CD4-positive, CD25-positive, alpha-beta regulatory T cell (primary cell): ENCODE measurements at regions not wholly inside any gene's neighbourhood (a gene's known extent, or its start where the extent isn't known, plus 50 kb on each side); places are given as distances from the start of the nearest gene placed in this dataset.

Experiments used
- ATAC-seq, 2 donors: fragments of 150-1000 bp; cut with Tn5 transposase; one replicate each; pipeline ENCODE4 v1.10.0; 2021; ENCODE audit warnings: low read depth in 2 of 2, moderate number of reproducible peaks in 2 of 2, moderate library complexity in 1 of 2
- DNase-seq, 3 donors: peaks; one replicate each; pipeline versions ENCODE4 v3.0.0 to v3.0.0-alpha.2; 2012 to 2022; ENCODE audit warnings: mixed read lengths in 1 of 3
- H3K27ac ChIP-seq: one replicate; pipeline ENCODE4 v1.7.0; 2013; ENCODE audit warnings: mild to moderate bottlenecking, low read length; ENCODE audit not compliant: insufficient read depth, poor library complexity, severe bottlenecking
- H3K27me3 ChIP-seq: one replicate; pipeline ENCODE4 v1.7.0; 2013; ENCODE audit warnings: low read length; ENCODE audit not compliant: control insufficient read depth, insufficient read depth
- H3K36me3 ChIP-seq: one replicate; pipeline ENCODE4 v1.7.0; 2013; ENCODE audit warnings: mild to moderate bottlenecking, low read length, moderate library complexity; ENCODE audit not compliant: control insufficient read depth, insufficient read depth
- H3K4me1 ChIP-seq: 2 replicates; pipeline ENCODE4 v1.7.0; 2013; ENCODE audit warnings: mild to moderate bottlenecking, low read length; ENCODE audit not compliant: insufficient read depth, control insufficient read depth, poor library complexity, severe bottlenecking
- H3K4me3 ChIP-seq: one replicate; pipeline ENCODE4 v1.7.0; 2013; ENCODE audit warnings: low read depth, mild to moderate bottlenecking, low read length, moderate library complexity
- H3K9me3 ChIP-seq, 2 experiments: 1 replicate in 1 of 2; 2 replicates in 1 of 2; pipeline ENCODE4 v1.7.0; 2013; ENCODE audit warnings: low read length in 2 of 2, mild to moderate bottlenecking in 1 of 2, moderate library complexity in 1 of 2; ENCODE audit not compliant: control insufficient read depth in 2 of 2
- H3K27ac Mint-ChIP-seq, 3 donors: one replicate each; pipeline ENCODE4 v1.8.0; 2020 to 2022; ENCODE audit warnings: mild to moderate bottlenecking in 3 of 3, mixed read lengths in 3 of 3, moderate library complexity in 2 of 3
- H3K27me3 Mint-ChIP-seq: one replicate; pipeline ENCODE4 v1.8.0; 2022; ENCODE audit warnings: mild to moderate bottlenecking, mixed read lengths
- H3K36me3 Mint-ChIP-seq: one replicate; pipeline ENCODE4 v1.8.0; 2020; ENCODE audit warnings: mixed read lengths
- H3K4me1 Mint-ChIP-seq, 4 donors: one replicate each; pipeline ENCODE4 v1.8.0; 2020 to 2022; ENCODE audit warnings: mixed read lengths in 4 of 4, mild to moderate bottlenecking in 1 of 4
- H3K4me3 Mint-ChIP-seq, 4 donors: one replicate each; pipeline ENCODE4 v1.8.0; 2020 to 2022; ENCODE audit warnings: mild to moderate bottlenecking in 4 of 4, mixed read lengths in 4 of 4, moderate library complexity in 3 of 4
- H3K9me3 Mint-ChIP-seq, 7 donors: one replicate each; pipeline ENCODE4 v1.8.0; 2020 to 2022; ENCODE audit warnings: mixed read lengths in 7 of 7, mild to moderate bottlenecking in 3 of 7, moderate library complexity in 2 of 7

- Histone ChIP-seq H3K4me3 (no peak overlapping the region), H3K27ac (no peak overlapping the region)
Observed at GRCh38 chr4:112752510-112752909, 115.6 kb downstream of the LARP7 start.

GRCh38 chr4:112753333-112753732 lies 116.4 kb downstream of the LARP7 start:
- Mint-ChIP-seq H3K4me1 (no peaks in the 10 kb centered on the region), H3K27ac (no peak overlapping the region), H3K36me3 (no peaks in the 10 kb centered on the region), H3K9me3 (no peaks in the 10 kb centered on the region), H3K4me3 (no peak overlapping the region), H3K27me3 (peaks cover 32% of the 10 kb centered on the region)
- no peak for DNase-seq
- H3K36me3 ChIP-seq: no peaks in the 10 kb centered on the region
- H3K27ac ChIP-seq: no peak overlapping the region
- ATAC-seq: no peak
- peaks cover 3% of the 10 kb centered on the region for H3K27me3 ChIP-seq
- H3K4me1 ChIP-seq: no peaks in the 10 kb centered on the region
- no peak overlapping the region for H3K4me3 ChIP-seq
- H3K9me3 ChIP-seq: no peaks in the 10 kb centered on the region

More at GRCh38 chr4:112752510-112752909, 115.6 kb downstream of the LARP7 start:
- Histone ChIP-seq H3K4me1 (no peaks in the 10 kb centered on the region), H3K36me3 (no peaks in the 10 kb centered on the region), H3K27me3 (peaks cover 3% of the 10 kb centered on the region), H3K9me3 (no peaks in the 10 kb centered on the region)
- no peaks in the 10 kb centered on the region for H3K9me3 Mint-ChIP-seq
- ATAC-seq: no peak
- H3K36me3 Mint-ChIP-seq: no peaks in the 10 kb centered on the region
- H3K4me3 Mint-ChIP-seq: no peak overlapping the region
- H3K27me3 Mint-ChIP-seq: peaks cover 32% of the 10 kb centered on the region
- H3K27ac Mint-ChIP-seq: no peak overlapping the region
- DNase-seq: no peak
- H3K4me1 Mint-ChIP-seq: no peaks in the 10 kb centered on the region

DNA sequence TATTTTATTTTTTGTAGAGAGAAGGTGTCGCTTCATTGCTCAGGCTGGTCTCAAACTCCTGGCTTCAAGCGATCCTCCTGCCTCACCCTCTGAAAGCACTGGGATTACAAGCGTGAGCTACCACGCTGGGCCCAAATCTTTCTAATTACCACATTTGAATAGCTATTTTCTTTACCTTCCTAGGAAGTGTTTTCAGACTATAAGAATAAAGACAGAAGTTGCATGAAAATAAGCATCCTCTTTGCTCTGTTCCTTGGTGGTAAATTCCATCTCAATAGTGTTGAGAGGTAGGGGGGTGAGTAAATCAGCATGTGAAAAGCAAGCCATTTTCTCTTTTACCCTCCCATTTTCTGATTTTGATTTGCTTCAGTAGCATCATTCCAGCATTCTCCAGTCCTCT lies 122.4 kb downstream of the LARP7 start:
- Mint-ChIP-seq H3K9me3 (no peaks in the 10 kb centered on the region), H3K36me3 (no peaks in the 10 kb centered on the region), H3K27ac (no peak overlapping the region), H3K27me3 (peaks cover 15% of the 10 kb centered on the region), H3K4me3 (no peak overlapping the region), H3K4me1 (peaks cover 0 to 6% (median 1%) of the 10 kb centered on the region in 4 donors)
- no peaks in the 10 kb centered on the region for H3K9me3 ChIP-seq
- no peaks in the 10 kb centered on the region for H3K4me1 ChIP-seq
- H3K4me3 ChIP-seq: no peak overlapping the region
- no peaks in the 10 kb centered on the region for H3K36me3 ChIP-seq
- no peak overlapping the region for H3K27ac ChIP-seq
- ATAC-seq (no peak), DNase-seq (no peak)
- no peaks in the 10 kb centered on the region for H3K27me3 ChIP-seq

DNA sequence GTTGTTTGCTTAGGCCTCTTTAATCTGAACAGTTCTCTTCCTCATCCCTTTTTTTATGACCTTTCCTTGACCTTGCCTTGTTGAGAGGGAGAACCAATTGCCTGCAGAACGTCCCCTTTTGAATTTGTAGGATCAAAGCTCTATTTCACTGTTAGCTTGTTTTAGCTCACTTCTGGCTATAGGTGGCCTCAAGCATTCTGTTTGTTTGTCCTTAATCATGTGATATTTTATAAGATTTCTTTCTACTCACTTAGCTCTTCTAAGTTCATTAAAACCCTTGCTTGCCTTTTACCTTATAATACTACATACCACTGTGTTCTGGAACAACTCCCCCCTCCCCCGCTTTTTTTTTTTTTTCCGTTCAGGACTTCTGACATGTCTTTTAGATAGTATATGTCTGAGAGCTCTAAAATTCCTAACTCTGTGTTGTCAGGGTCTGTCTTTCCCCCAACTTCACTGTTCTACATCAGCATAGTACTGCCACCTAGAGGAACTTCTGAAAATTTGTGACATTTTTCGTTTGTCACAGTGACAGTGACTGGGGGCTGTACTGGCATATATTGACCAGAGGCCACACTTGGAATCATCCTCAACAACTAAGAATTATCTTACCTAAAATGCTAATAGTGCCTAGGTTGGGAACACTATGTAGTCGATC lies 128.5 kb downstream of the LARP7 start:
- Mint-ChIP-seq H3K36me3 (no peaks in the 10 kb centered on the region), H3K4me3 (no peak overlapping the region), H3K9me3 (no peaks in the 10 kb centered on the region), H3K27ac (no peak overlapping the region), H3K4me1 (peaks cover 0 to 6% (median 4%) of the 10 kb centered on the region in 4 donors), H3K27me3 (peaks cover 8% of the 10 kb centered on the region)
- ATAC-seq (no peak), DNase-seq (peak in 2 of 3 donors; percentile 7 to 12)
- H3K27me3 ChIP-seq: no peaks in the 10 kb centered on the region
- no peak overlapping the region for H3K4me3 ChIP-seq
- H3K36me3 ChIP-seq: no peaks in the 10 kb centered on the region
- H3K27ac ChIP-seq: no peak overlapping the region
- H3K9me3 ChIP-seq: no peaks in the 10 kb centered on the region
- H3K4me1 ChIP-seq: no peaks in the 10 kb centered on the region

DNA sequence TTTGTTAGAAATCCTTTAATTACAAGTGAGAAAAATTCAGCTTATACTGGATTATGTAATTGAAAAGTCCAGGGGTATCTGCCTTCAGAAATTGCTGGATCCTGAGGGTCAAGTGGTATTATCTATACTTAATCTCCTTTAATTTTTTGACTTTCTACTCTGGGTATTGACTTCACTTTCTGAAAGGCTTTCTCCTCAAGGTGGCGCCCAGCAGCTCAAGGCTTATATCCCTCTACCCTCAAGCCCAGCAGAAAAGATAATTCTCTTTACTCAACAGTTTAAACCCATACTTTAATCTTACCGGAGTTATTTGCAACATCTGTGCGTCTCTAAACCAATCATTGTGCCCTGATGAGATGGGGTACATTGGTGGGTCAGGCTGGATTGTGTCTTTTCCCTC lies 129.5 kb downstream of the LARP7 start:
- peak in 1 of 3 donors; percentile 19 for DNase-seq
- no peak overlapping the region for H3K27ac ChIP-seq
- Mint-ChIP-seq H3K9me3 (no peaks in the 10 kb centered on the region), H3K4me1 (peaks cover 0 to 6% (median 4%) of the 10 kb centered on the region in 4 donors), H3K27me3 (peaks cover 8% of the 10 kb centered on the region), H3K36me3 (no peaks in the 10 kb centered on the region), H3K4me3 (no peak overlapping the region), H3K27ac (no peak overlapping the region)
- no peaks in the 10 kb centered on the region for H3K4me1 ChIP-seq
- no peak overlapping the region for H3K4me3 ChIP-seq
- no peaks in the 10 kb centered on the region for H3K9me3 ChIP-seq
- H3K27me3 ChIP-seq: no peaks in the 10 kb centered on the region
- ATAC-seq: no peak
- no peaks in the 10 kb centered on the region for H3K36me3 ChIP-seq

DNA sequence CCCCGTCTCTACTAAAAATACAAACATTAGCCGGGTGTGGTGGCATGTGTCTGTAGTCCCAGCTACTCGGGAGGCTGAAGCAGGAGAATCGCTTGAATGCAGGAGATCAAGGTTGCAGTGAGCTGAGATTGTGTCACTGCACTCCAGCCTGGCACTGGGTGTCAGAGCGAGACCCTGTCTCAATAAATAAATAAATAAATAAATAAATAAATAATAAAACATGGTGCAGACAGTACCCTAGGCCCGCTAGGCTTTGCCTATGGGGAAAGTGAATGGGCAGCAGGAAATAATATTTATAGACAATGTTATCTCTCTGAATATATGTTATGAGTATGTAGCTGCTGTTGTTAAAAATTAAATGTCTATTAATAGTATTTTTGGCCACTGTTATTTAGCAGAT lies 130.4 kb downstream of the LARP7 start:
- no peak overlapping the region for H3K27ac ChIP-seq
- H3K36me3 ChIP-seq: no peaks in the 10 kb centered on the region
- H3K4me1 Mint-ChIP-seq: peaks cover 0 to 6% (median 4%) of the 10 kb centered on the region in 4 donors
- H3K9me3 ChIP-seq: no peaks in the 10 kb centered on the region
- no peaks in the 10 kb centered on the region for H3K9me3 Mint-ChIP-seq
- ATAC-seq (no peak), DNase-seq (no peak)
- no peak overlapping the region for H3K4me3 Mint-ChIP-seq
- H3K4me1 ChIP-seq: no peaks in the 10 kb centered on the region
- H3K27ac Mint-ChIP-seq: peak overlapping the region in 1 of 3 donors; percentile 40
- H3K4me3 ChIP-seq: no peak overlapping the region
- H3K27me3 ChIP-seq: peaks cover 1% of the 10 kb centered on the region
- no peaks in the 10 kb centered on the region for H3K36me3 Mint-ChIP-seq
- peaks cover 8% of the 10 kb centered on the region for H3K27me3 Mint-ChIP-seq

- no peaks in the 10 kb centered on the region for H3K36me3 ChIP-seq
- peaks cover 3% of the 10 kb centered on the region for H3K27me3 ChIP-seq
- Mint-ChIP-seq H3K27me3 (peaks cover 8% of the 10 kb centered on the region), H3K4me3 (no peak overlapping the region), H3K36me3 (no peaks in the 10 kb centered on the region), H3K9me3 (no peaks in the 10 kb centered on the region), H3K27ac (no peak overlapping the region), H3K4me1 (peaks cover 0 to 6% (median 0%) of the 10 kb centered on the region in 4 donors)
- H3K4me1 ChIP-seq: no peaks in the 10 kb centered on the region
- ATAC-seq (no peak), DNase-seq (no peak)
- no peak overlapping the region for H3K27ac ChIP-seq
- H3K4me3 ChIP-seq: no peak overlapping the region
- no peaks in the 10 kb centered on the region for H3K9me3 ChIP-seq
Observed at GRCh38 chr4:112770114-112770513, 133.2 kb downstream of the LARP7 start.

GRCh38 chr4:112775801-112776200 lies 138.9 kb downstream of the LARP7 start:
- Histone ChIP-seq H3K4me1 (no peaks in the 10 kb centered on the region), H3K36me3 (no peaks in the 10 kb centered on the region), H3K4me3 (no peak overlapping the region), H3K27ac (no peak overlapping the region), H3K9me3 (no peaks in the 10 kb centered on the region), H3K27me3 (peaks cover 3% of the 10 kb centered on the region)
- H3K27ac Mint-ChIP-seq: no peak overlapping the region
- no peaks in the 10 kb centered on the region for H3K9me3 Mint-ChIP-seq
- H3K4me3 Mint-ChIP-seq: no peak overlapping the region
- H3K27me3 Mint-ChIP-seq: peaks cover 4% of the 10 kb centered on the region
- no peaks in the 10 kb centered on the region for H3K36me3 Mint-ChIP-seq
- no peaks in the 10 kb centered on the region for H3K4me1 Mint-ChIP-seq
- no peak for ATAC-seq
- DNase-seq: no peak
